Spleen (tissue), 11 donors: ENCODE measurements at regions not wholly inside any gene's neighbourhood (a gene's known extent, or its start where the extent isn't known, plus 50 kb on each side); places are given as distances from the start of the nearest gene placed in this dataset.

Experiments used
- DNase-seq: peaks from one replicate; pipeline ENCODE4 v3.0.0-alpha.2; 2020
- H3K27ac ChIP-seq, 8 donors: fragments of 200-600 bp; sonication (generic) in 7 of 8; 1 replicate in 4 of 8; 2 replicates in 4 of 8; pipeline versions ENCODE4 v1.5.0 to v1.8.0; 2016 to 2021; ENCODE audit warnings: inconsistent platforms in 4 of 8, mild to moderate bottlenecking in 4 of 8, moderate library complexity in 1 of 8
- H3K27me3 ChIP-seq, 7 donors: fragments of 200-600 bp; sonication (generic) in 6 of 7; replicated peaks in 1 of 7; 1 replicate in 4 of 7; 2 replicates in 3 of 7; pipeline versions ENCODE4 v1.5.0 to v1.8.0; 2016 to 2021; ENCODE audit warnings: inconsistent platforms in 3 of 7, mild to moderate bottlenecking in 1 of 7
- H3K36me3 ChIP-seq, 6 donors: fragments of 200-600 bp; sonication (generic) in 5 of 6; 1 replicate in 4 of 6; 2 replicates in 2 of 6; pipeline versions ENCODE4 v1.5.0 to v1.8.0; 2016 to 2021; ENCODE audit warnings: inconsistent platforms in 2 of 6
- H3K4me1 ChIP-seq, 6 donors: fragments of 200-600 bp; sonication (generic) in 5 of 6; 1 replicate in 3 of 6; 2 replicates in 3 of 6; pipeline versions ENCODE4 v1.5.0 to v1.8.0; 2016 to 2021; ENCODE audit warnings: inconsistent platforms in 3 of 6
- H3K4me3 ChIP-seq, 8 donors: fragments of 200-600 bp; sonication (generic) in 7 of 8; 1 replicate in 4 of 8; 2 replicates in 4 of 8; pipeline versions ENCODE4 v1.5.0 to v1.8.0; 2016 to 2021; ENCODE audit warnings: inconsistent platforms in 4 of 8, mild to moderate bottlenecking in 4 of 8, moderate library complexity in 2 of 8
- H3K9me3 ChIP-seq, 8 donors: fragments of 200-600 bp; sonication (generic) in 7 of 8; 1 replicate in 4 of 8; 2 replicates in 4 of 8; pipeline versions ENCODE4 v1.5.0 to v1.8.0; 2016 to 2021; ENCODE audit warnings: inconsistent platforms in 4 of 8
- CTCF ChIP-seq, 11 experiments: fragments of 200-600 bp in 7 of 11; fragments of 450-650 bp in 4 of 11; sonication (generic) in 4 of 11; IDR thresholded peaks in 8 of 11; conservative IDR thresholded peaks in 3 of 11; 1 replicate in 7 of 11; 2 replicates in 4 of 11; pipeline versions ENCODE4 v1.4.0 to v1.8.0; 2016 to 2021; ENCODE audit warnings: antibody characterized with exemption in 11 of 11, inconsistent platforms in 4 of 11, mild to moderate bottlenecking in 1 of 11
- POLR2A ChIP-seq, 3 donors: fragments of 450-650 bp; IDR thresholded peaks; one replicate each; pipeline ENCODE4 v1.5.1; 2017; ENCODE audit warnings: antibody characterized with exemption in 3 of 3, mild to moderate bottlenecking in 1 of 3
- POLR2AphosphoS5 ChIP-seq, 3 donors: sonication (generic); formaldehyde crosslinking; IDR thresholded peaks; one replicate each; pipeline ENCODE4 v1.5.1; 2017; ENCODE audit warnings: antibody characterized with exemption in 3 of 3
- WGBS, 5 donors: extraction: QIAGEN DNeasy Blood & Tissue Kit in 3 of 5; methylation state at CpG; one replicate each; pipeline versions ENCODE4 v1.1.5 to v1.1.7; 2013 to 2018; 5-methylcytosine and 5-hydroxymethylcytosine counted together
- intact Hi-C: fragments of 100-400 bp; cut with DNase I; formaldehyde crosslinking; loops from one replicate; pipeline ENCODE4 v1.15.0; 2023; ENCODE audit warnings: low total_unique reads
- donor health status: healthy with polysubstance abuse.
- donor health status: DM: no; HTN: no; CAD: no; lungs with moderate emphysema.
- donor health status: DM: no; HTN: no; CAD: no.
- donor health status: Bipolar disorder and iron deficiency.
- donor health status: healthy.
- donor health status: DM: no; HTN: no; CAD: no.
- donor health status: DM: yes; HTN: yes; CAD: no.

- Histone ChIP-seq H3K4me1 (no peaks in the 10 kb centered on the region), H3K27me3 (no peaks in the 10 kb centered on the region), H3K9me3 (no peaks in the 10 kb centered on the region), H3K4me3 (no peak overlapping the region), H3K27ac (no peak overlapping the region), H3K36me3 (no peaks in the 10 kb centered on the region)
- DNase-seq, result no peak
- intact Hi-C loops, result no loop called here
- TF ChIP-seq POLR2AphosphoS5 (IDR thresholded peaks at IDR 0.05) (no peak), POLR2A (IDR thresholded peaks at IDR 0.05) (no peak), CTCF (IDR thresholded peaks at IDR 0.05 in 8 of 11, conservative IDR thresholded peaks at IDR 0.05 in 3 of 11) (no peak)
Observed at GRCh38 chr12:85507456-85507855, 227.4 kb downstream of the ALX1 start.

GRCh38 chr12:85509081-85509856 lies 229.2 kb downstream of the ALX1 start:
- Histone ChIP-seq H3K4me3 (no peak overlapping the region), H3K36me3 (no peaks in the 10 kb centered on the region), H3K9me3 (no peaks in the 10 kb centered on the region), H3K4me1 (no peaks in the 10 kb centered on the region), H3K27ac (no peak overlapping the region), H3K27me3 (no peaks in the 10 kb centered on the region)
- intact Hi-C loops, result no loop called here
- TF ChIP-seq POLR2A (IDR thresholded peaks at IDR 0.05) (no peak), CTCF (IDR thresholded peaks at IDR 0.05 in 8 of 11, conservative IDR thresholded peaks at IDR 0.05 in 3 of 11) (no peak), POLR2AphosphoS5 (IDR thresholded peaks at IDR 0.05) (no peak)
- WGBS, 5 donors, result 70 to 80% (median 77%) methylated on average over 8 of the region's 8 CpGs
- no peak for DNase-seq

GRCh38 chr12:85509857-85510256 lies 229.8 kb downstream of the ALX1 start:
- 21 to 48% (median 25%) methylated on average over 3 of the region's 3 CpGs for WGBS, 5 donors
- H3K4me1 ChIP-seq, result no peaks in the 10 kb centered on the region
- no peak overlapping the region for H3K4me3 ChIP-seq
- no peaks in the 10 kb centered on the region for H3K36me3 ChIP-seq
- DNase-seq, result no peak
- TF ChIP-seq POLR2AphosphoS5 (IDR thresholded peaks at IDR 0.05) (no peak), POLR2A (IDR thresholded peaks at IDR 0.05) (no peak), CTCF (IDR thresholded peaks at IDR 0.05 in 8 of 11, conservative IDR thresholded peaks at IDR 0.05 in 3 of 11) (no peak)
- H3K27ac ChIP-seq, result no peak overlapping the region
- no peaks in the 10 kb centered on the region for H3K27me3 ChIP-seq
- no peaks in the 10 kb centered on the region for H3K9me3 ChIP-seq
- intact Hi-C loops, result no loop called here

DNA sequence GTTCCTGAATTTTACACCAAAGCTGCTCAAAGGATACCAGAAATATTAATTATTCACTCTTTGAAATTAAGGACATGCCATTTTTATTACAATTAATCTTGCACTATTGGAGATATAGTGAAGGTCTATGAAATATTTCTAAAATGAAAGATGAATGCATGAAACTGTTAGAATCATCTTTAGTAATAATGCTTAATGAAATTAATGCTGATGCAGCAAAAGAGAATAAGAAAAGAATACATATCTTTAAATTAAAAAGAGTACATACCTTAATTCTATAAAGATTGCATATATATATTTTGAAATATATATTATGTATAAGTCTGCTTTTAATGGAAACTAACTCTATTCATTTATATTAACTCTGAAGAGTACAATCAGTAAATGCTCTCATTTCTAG lies 236.0 kb downstream of the ALX1 start:
- Histone ChIP-seq H3K27ac (no peak overlapping the region), H3K27me3 (no peaks in the 10 kb centered on the region), H3K36me3 (no peaks in the 10 kb centered on the region), H3K9me3 (no peaks in the 10 kb centered on the region), H3K4me1 (no peaks in the 10 kb centered on the region), H3K4me3 (no peak overlapping the region)
- DNase-seq, result no peak
- intact Hi-C loops, result no loop called here
- TF ChIP-seq POLR2A (IDR thresholded peaks at IDR 0.05), result no peak
- TF ChIP-seq POLR2AphosphoS5 (IDR thresholded peaks at IDR 0.05), result no peak
- no peak for TF ChIP-seq CTCF (IDR thresholded peaks at IDR 0.05 in 8 of 11, conservative IDR thresholded peaks at IDR 0.05 in 3 of 11)
